ENCODE measurements at regions not wholly inside any gene's neighbourhood (a gene's known extent, or its start where the extent isn't known, plus 50 kb on each side); places are given as distances from the start of the nearest gene placed in this dataset.

GRCh38 chr15:47500842-47501241 is 216.5 kb upstream of the SEMA6D start:
- Histone ChIP-seq H3K4me3 (ENCODE audit: low read depth in 1 of 3, low read length in 3 of 3) (no peak overlapping the region), H3K9ac (ENCODE audit: low read depth in 1 of 2, low read length in 2 of 2) (no peak overlapping the region), H3K27ac (ENCODE audit: low read depth in 1 of 2, low read length in 2 of 2) (no peak overlapping the region), H3K36me3 (ENCODE audit: control insufficient read depth in 4 of 4, insufficient read depth in 3 of 4, low read depth in 1 of 4, low read length in 3 of 4) (no peaks in the 10 kb centered on the region), H3K4me1 (ENCODE audit: control insufficient read depth in 4 of 4, insufficient read depth in 4 of 4, low read length in 3 of 4) (no peaks in the 10 kb centered on the region), H3K27me3 (ENCODE audit: control insufficient read depth in 4 of 4, insufficient read depth in 4 of 4, low read length in 3 of 4) (no peaks in the 10 kb centered on the region), H3K9me3 (ENCODE audit: control insufficient read depth in 4 of 4, low read length in 3 of 4) (no peaks in the 10 kb centered on the region)
- no peak for DNase-seq (ENCODE audit: low spot score)
- WGBS: 57% methylated on average over 2 of the region's 2 CpGs
- TF ChIP-seq RAD21 (IDR thresholded peaks at IDR 0.05) (peak in 1 of 2 donors; percentile 25), TAF1 (conservative IDR thresholded peaks at IDR 0.05) (no peak), RXRA (IDR thresholded peaks at IDR 0.05) (no peak), YY1 (IDR thresholded peaks at IDR 0.05) (no peak)

DNA sequence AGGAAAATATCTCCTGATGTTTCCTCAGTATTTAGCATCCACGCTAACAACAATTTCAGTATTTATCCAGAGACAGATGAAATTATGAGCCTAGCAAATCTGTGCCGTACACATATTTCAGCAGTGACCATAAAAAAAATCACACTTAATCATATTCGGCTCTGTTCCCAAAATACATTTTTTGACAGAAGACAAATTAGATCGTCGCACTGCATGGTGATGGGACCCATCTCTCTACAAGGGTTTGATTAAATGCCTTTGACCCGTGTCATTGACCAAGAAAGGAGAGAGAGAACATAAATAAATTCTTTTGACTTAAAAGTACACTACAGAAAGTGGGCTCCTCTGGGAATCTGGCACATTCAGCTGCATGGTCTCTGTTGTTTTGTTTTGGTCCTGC is 215.3 kb upstream of the SEMA6D start:
- DNase-seq (ENCODE audit: low spot score): no peak
- Histone ChIP-seq H3K9ac (ENCODE audit: low read depth in 1 of 2, low read length in 2 of 2) (no peak overlapping the region), H3K36me3 (ENCODE audit: control insufficient read depth in 4 of 4, insufficient read depth in 3 of 4, low read depth in 1 of 4, low read length in 3 of 4) (no peaks in the 10 kb centered on the region), H3K9me3 (ENCODE audit: control insufficient read depth in 4 of 4, low read length in 3 of 4) (no peaks in the 10 kb centered on the region), H3K4me3 (ENCODE audit: low read depth in 1 of 3, low read length in 3 of 3) (no peak overlapping the region), H3K27me3 (ENCODE audit: control insufficient read depth in 4 of 4, insufficient read depth in 4 of 4, low read length in 3 of 4) (no peaks in the 10 kb centered on the region), H3K4me1 (ENCODE audit: control insufficient read depth in 4 of 4, insufficient read depth in 4 of 4, low read length in 3 of 4) (no peaks in the 10 kb centered on the region), H3K27ac (ENCODE audit: low read depth in 1 of 2, low read length in 2 of 2) (no peak overlapping the region)
- WGBS: 83% methylated on average over 6 of the region's 6 CpGs
- no peak for TF ChIP-seq FOXA2 (IDR thresholded peaks at IDR 0.05)
- TF ChIP-seq, protein P1, sequence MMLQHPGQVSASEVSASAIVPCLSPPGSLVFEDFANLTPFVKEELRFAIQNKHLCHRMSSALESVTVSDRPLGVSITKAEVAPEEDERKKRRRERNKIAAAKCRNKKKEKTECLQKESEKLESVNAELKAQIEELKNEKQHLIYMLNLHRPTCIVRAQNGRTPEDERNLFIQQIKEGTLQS (IDR thresholded peaks at IDR 0.05): no peak

GRCh38 chr15:47503876-47504275 is 213.4 kb upstream of the SEMA6D start:
- H3K9me3 ChIP-seq (ENCODE audit: control insufficient read depth in 4 of 4, low read length in 3 of 4): no peaks in the 10 kb centered on the region
- 81% methylated on average over 2 of the region's 2 CpGs for WGBS
- no peaks in the 10 kb centered on the region for H3K4me1 ChIP-seq (ENCODE audit: control insufficient read depth in 4 of 4, insufficient read depth in 4 of 4, low read length in 3 of 4)
- DNase-seq (ENCODE audit: low spot score): no peak
- no peak overlapping the region for H3K4me3 ChIP-seq (ENCODE audit: low read depth in 1 of 3, low read length in 3 of 3)
- no peaks in the 10 kb centered on the region for H3K36me3 ChIP-seq (ENCODE audit: control insufficient read depth in 4 of 4, insufficient read depth in 3 of 4, low read depth in 1 of 4, low read length in 3 of 4)
- no peak overlapping the region for H3K27ac ChIP-seq (ENCODE audit: low read depth in 1 of 2, low read length in 2 of 2)
- no peak overlapping the region for H3K9ac ChIP-seq (ENCODE audit: low read depth in 1 of 2, low read length in 2 of 2)
- no peaks in the 10 kb centered on the region for H3K27me3 ChIP-seq (ENCODE audit: control insufficient read depth in 4 of 4, insufficient read depth in 4 of 4, low read length in 3 of 4)
- TF ChIP-seq CTCF (IDR thresholded peaks at IDR 0.05; ENCODE audit: low read depth, low read length, missing input control) (no peak), SP1 (IDR thresholded peaks at IDR 0.05) (no peak), NR2F2 (IDR thresholded peaks at IDR 0.05) (no peak), FOXA1 (IDR thresholded peaks at IDR 0.05) (no peak), FOXA2 (IDR thresholded peaks at IDR 0.05) (no peak), YY1 (IDR thresholded peaks at IDR 0.05) (no peak), HNF4A (conservative IDR thresholded peaks at IDR 0.05) (no peak), RXRA (IDR thresholded peaks at IDR 0.05) (no peak), TAF1 (conservative IDR thresholded peaks at IDR 0.05) (no peak), MAX (IDR thresholded peaks at IDR 0.05) (no peak), EGR1 (IDR thresholded peaks at IDR 0.05; ENCODE audit: low read depth in 2 of 2) (no peak), GABPA (IDR thresholded peaks at IDR 0.05 in 1 of 2, conservative IDR thresholded peaks at IDR 0.05 in 1 of 2) (no peak), RAD21 (IDR thresholded peaks at IDR 0.05) (no peak), HNF4G (IDR thresholded peaks at IDR 0.05) (no peak), JUND (IDR thresholded peaks at IDR 0.05) (no peak)
- TF ChIP-seq, protein P2, sequence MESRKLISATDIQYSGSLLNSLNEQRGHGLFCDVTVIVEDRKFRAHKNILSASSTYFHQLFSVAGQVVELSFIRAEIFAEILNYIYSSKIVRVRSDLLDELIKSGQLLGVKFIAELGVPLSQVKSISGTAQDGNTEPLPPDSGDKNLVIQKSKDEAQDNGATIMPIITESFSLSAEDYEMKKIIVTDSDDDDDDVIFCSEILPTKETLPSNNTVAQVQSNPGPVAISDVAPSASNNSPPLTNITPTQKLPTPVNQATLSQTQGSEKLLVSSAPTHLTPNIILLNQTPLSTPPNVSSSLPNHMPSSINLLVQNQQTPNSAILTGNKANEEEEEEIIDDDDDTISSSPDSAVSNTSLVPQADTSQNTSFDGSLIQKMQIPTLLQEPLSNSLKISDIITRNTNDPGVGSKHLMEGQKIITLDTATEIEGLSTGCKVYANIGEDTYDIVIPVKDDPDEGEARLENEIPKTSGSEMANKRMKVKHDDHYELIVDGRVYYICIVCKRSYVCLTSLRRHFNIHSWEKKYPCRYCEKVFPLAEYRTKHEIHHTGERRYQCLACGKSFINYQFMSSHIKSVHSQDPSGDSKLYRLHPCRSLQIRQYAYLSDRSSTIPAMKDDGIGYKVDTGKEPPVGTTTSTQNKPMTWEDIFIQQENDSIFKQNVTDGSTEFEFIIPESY (IDR thresholded peaks at IDR 0.05): no peak
- TF ChIP-seq, protein P3, sequence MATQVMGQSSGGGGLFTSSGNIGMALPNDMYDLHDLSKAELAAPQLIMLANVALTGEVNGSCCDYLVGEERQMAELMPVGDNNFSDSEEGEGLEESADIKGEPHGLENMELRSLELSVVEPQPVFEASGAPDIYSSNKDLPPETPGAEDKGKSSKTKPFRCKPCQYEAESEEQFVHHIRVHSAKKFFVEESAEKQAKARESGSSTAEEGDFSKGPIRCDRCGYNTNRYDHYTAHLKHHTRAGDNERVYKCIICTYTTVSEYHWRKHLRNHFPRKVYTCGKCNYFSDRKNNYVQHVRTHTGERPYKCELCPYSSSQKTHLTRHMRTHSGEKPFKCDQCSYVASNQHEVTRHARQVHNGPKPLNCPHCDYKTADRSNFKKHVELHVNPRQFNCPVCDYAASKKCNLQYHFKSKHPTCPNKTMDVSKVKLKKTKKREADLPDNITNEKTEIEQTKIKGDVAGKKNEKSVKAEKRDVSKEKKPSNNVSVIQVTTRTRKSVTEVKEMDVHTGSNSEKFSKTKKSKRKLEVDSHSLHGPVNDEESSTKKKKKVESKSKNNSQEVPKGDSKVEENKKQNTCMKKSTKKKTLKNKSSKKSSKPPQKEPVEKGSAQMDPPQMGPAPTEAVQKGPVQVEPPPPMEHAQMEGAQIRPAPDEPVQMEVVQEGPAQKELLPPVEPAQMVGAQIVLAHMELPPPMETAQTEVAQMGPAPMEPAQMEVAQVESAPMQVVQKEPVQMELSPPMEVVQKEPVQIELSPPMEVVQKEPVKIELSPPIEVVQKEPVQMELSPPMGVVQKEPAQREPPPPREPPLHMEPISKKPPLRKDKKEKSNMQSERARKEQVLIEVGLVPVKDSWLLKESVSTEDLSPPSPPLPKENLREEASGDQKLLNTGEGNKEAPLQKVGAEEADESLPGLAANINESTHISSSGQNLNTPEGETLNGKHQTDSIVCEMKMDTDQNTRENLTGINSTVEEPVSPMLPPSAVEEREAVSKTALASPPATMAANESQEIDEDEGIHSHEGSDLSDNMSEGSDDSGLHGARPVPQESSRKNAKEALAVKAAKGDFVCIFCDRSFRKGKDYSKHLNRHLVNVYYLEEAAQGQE (IDR thresholded peaks at IDR 0.05): no peak
- TF ChIP-seq, protein P1 (IDR thresholded peaks at IDR 0.05): no peak
